GM12865 (cell line): ENCODE measurements at regions not wholly inside any gene's neighbourhood (a gene's known extent, or its start where the extent isn't known, plus 50 kb on each side); places are given as distances from the start of the nearest gene placed in this dataset.

Source experiments
- DNase-seq: peaks from one replicate; pipeline ENCODE4 v3.0.0; 2010; ENCODE audit warnings: low read depth
- H3K4me3 ChIP-seq: 2 replicates; pipeline ENCODE4 v1.5.1; 2011; ENCODE audit warnings: mild to moderate bottlenecking, low read depth, low read length, control low read depth
- CTCF ChIP-seq: IDR thresholded peaks from 2 replicates; pipeline ENCODE4 v1.5.1; 2011; ENCODE audit warnings: low read length, control low read depth, low read depth, inconsistent platforms; ENCODE audit not compliant: insufficient read depth; ENCODE audit errors: missing control alignments

GRCh38 chr5:57816108-57816507 lies 333.5 kb upstream of the ACTBL2 start:
- no peak overlapping the region for H3K4me3 ChIP-seq
- TF ChIP-seq CTCF = no peak
- no peak for DNase-seq

- no peak for DNase-seq
- H3K4me3 ChIP-seq = no peak overlapping the region
- no peak for TF ChIP-seq CTCF
Observed at GRCh38 chr5:57805732-57806131, 323.1 kb upstream of the ACTBL2 start.

- TF ChIP-seq CTCF = no peak
- DNase-seq = no peak
- no peak overlapping the region for H3K4me3 ChIP-seq
Observed at GRCh38 chr5:57805170-57805569, 322.6 kb upstream of the ACTBL2 start.

GRCh38 chr5:57804505-57804904 lies 321.9 kb upstream of the ACTBL2 start:
- H3K4me3 ChIP-seq = no peak overlapping the region
- no peak for DNase-seq
- TF ChIP-seq CTCF = no peak

- no peak for DNase-seq
Observed at GRCh38 chr5:57804007-57804444, 321.4 kb upstream of the ACTBL2 start.

GRCh38 chr5:57802131-57802530 lies 319.5 kb upstream of the ACTBL2 start:
- H3K4me3 ChIP-seq = no peak overlapping the region
- no peak for DNase-seq
- TF ChIP-seq CTCF = no peak

More at GRCh38 chr5:57804007-57804444, 321.4 kb upstream of the ACTBL2 start:
- no peak for TF ChIP-seq CTCF
- no peak overlapping the region for H3K4me3 ChIP-seq

GRCh38 chr5:57795203-57795602 lies 312.6 kb upstream of the ACTBL2 start:
- DNase-seq = no peak
- no peak for TF ChIP-seq CTCF
- H3K4me3 ChIP-seq = no peak overlapping the region
